Mesendoderm (in vitro differentiated cells): ENCODE measurements at regions not wholly inside any gene's neighbourhood (a gene's known extent, or its start where the extent isn't known, plus 50 kb on each side); places are given as distances from the start of the nearest gene placed in this dataset.

Source experiments
- DNase-seq: peaks from one replicate; pipeline ENCODE4 v3.0.0; 2013
- H2AK5ac ChIP-seq: 2 replicates; pipeline ENCODE4 v1.6.1; 2013; ENCODE audit warnings: low read length, inconsistent platforms
- H2BK120ac ChIP-seq: 2 replicates; pipeline ENCODE4 v1.6.1; 2013; ENCODE audit warnings: low read depth, mild to moderate bottlenecking, low read length, moderate library complexity, mixed read lengths
- H2BK15ac ChIP-seq: replicated peaks from 2 replicates; pipeline ENCODE4 v1.6.1; 2013; ENCODE audit warnings: low read depth, mild to moderate bottlenecking, moderate library complexity
- H2BK5ac ChIP-seq: 2 replicates; pipeline ENCODE4 v1.6.1; 2013; ENCODE audit warnings: low read length, inconsistent platforms
- H3K18ac ChIP-seq: 2 replicates; pipeline ENCODE4 v1.6.1; 2013; ENCODE audit warnings: mild to moderate bottlenecking, low read length, mixed read lengths
- H3K23ac ChIP-seq: one replicate; pipeline ENCODE4 v1.6.1; 2013; ENCODE audit warnings: low read length
- H3K27ac ChIP-seq: 2 replicates; pipeline ENCODE4 v1.5.1; 2013; ENCODE audit warnings: low read depth, mild to moderate bottlenecking, inconsistent platforms, low read length, moderate library complexity
- H3K27me3 ChIP-seq: 2 replicates; pipeline ENCODE4 v1.6.1; 2013; ENCODE audit warnings: low read length, control low read depth, mild to moderate bottlenecking, inconsistent platforms; ENCODE audit not compliant: insufficient read depth, poor library complexity
- H3K36me3 ChIP-seq: 2 replicates; pipeline ENCODE4 v1.6.1; 2013; ENCODE audit warnings: low read length, inconsistent platforms; ENCODE audit not compliant: control insufficient read depth, insufficient read depth
- H3K4ac ChIP-seq: one replicate; pipeline ENCODE4 v1.6.1; 2013; ENCODE audit warnings: low read depth, mild to moderate bottlenecking, low read length, moderate library complexity
- H3K4me1 ChIP-seq: 2 replicates; pipeline ENCODE4 v1.6.1; 2013; ENCODE audit warnings: low read depth, low read length, inconsistent platforms; ENCODE audit not compliant: control insufficient read depth
- H3K4me2 ChIP-seq: 2 replicates; pipeline ENCODE4 v1.6.1; 2013; ENCODE audit warnings: low read length
- H3K4me3 ChIP-seq: 2 replicates; pipeline ENCODE4 v1.5.1; 2013; ENCODE audit warnings: mild to moderate bottlenecking, low read length
- H3K56ac ChIP-seq: one replicate; pipeline ENCODE4 v1.6.1; 2013; ENCODE audit warnings: low read length
- H3K79me1 ChIP-seq: 2 replicates; pipeline ENCODE4 v1.6.1; 2013; ENCODE audit warnings: low read length, inconsistent platforms
- H3K79me2 ChIP-seq: 2 replicates; pipeline ENCODE4 v1.6.1; 2013; ENCODE audit warnings: mild to moderate bottlenecking, low read length; ENCODE audit not compliant: control insufficient read depth, insufficient read depth
- H3K9ac ChIP-seq: 2 replicates; pipeline ENCODE4 v1.6.1; 2013; ENCODE audit warnings: low read length, inconsistent platforms
- H4K5ac ChIP-seq: one replicate; pipeline ENCODE4 v1.6.1; 2013; ENCODE audit warnings: low read length
- H4K8ac ChIP-seq: one replicate; pipeline ENCODE4 v1.6.1; 2013; ENCODE audit warnings: low read depth, mild to moderate bottlenecking, control low read depth, low read length, moderate library complexity
- WGBS: extraction: QIAGEN DNeasy Blood & Tissue Kit; methylation state at CpG from one replicate; pipeline ENCODE4 v1.1.7; 2013; ENCODE audit warnings: low lambda C conversion rate, missing lambda C conversion rate; ENCODE audit not compliant: insufficient coverage; ENCODE audit errors: extremely low coverage; 5-methylcytosine and 5-hydroxymethylcytosine counted together

GRCh38 chr6:21420926-21421325 is 172.6 kb upstream of the SOX4 start:
- Histone ChIP-seq H2BK120ac (no peak overlapping the region), H3K27ac (no peak overlapping the region), H3K9ac (no peak overlapping the region), H3K4me3 (no peak overlapping the region), H2BK15ac (no peak overlapping the region), H4K5ac (no peak overlapping the region), H3K4me2 (no peak overlapping the region), H3K56ac (no peak overlapping the region), H4K8ac (no peak overlapping the region), H3K23ac (no peak overlapping the region), H3K27me3 (no peaks in the 10 kb centered on the region), H3K79me1 (no peaks in the 10 kb centered on the region), H2BK5ac (no peak overlapping the region), H2AK5ac (no peak overlapping the region), H3K36me3 (no peaks in the 10 kb centered on the region), H3K18ac (no peak overlapping the region), H3K4me1 (no peaks in the 10 kb centered on the region), H3K79me2 (no peaks in the 10 kb centered on the region), H3K4ac (no peak overlapping the region)
- no peak for DNase-seq
- WGBS, result 100% methylated on average over 2 of the region's 6 CpGs

GRCh38 chr6:21423106-21423854 is 170.3 kb upstream of the SOX4 start:
- Histone ChIP-seq H3K23ac (no peak overlapping the region), H2BK120ac (no peak overlapping the region), H3K4me1 (no peaks in the 10 kb centered on the region), H3K4ac (no peak overlapping the region), H3K18ac (no peak overlapping the region), H3K36me3 (no peaks in the 10 kb centered on the region), H3K27ac (no peak overlapping the region), H2BK5ac (no peak overlapping the region), H2AK5ac (no peak overlapping the region), H4K5ac (no peak overlapping the region), H3K4me3 (no peak overlapping the region), H3K27me3 (no peaks in the 10 kb centered on the region), H2BK15ac (no peak overlapping the region), H3K56ac (no peak overlapping the region), H3K4me2 (no peak overlapping the region), H4K8ac (no peak overlapping the region), H3K9ac (no peak overlapping the region), H3K79me2 (no peaks in the 10 kb centered on the region), H3K79me1 (no peaks in the 10 kb centered on the region)
- no peak for DNase-seq
- WGBS, result no CpG with 5 or more reads among the region's 21 CpGs

- Histone ChIP-seq H3K27me3 (no peaks in the 10 kb centered on the region), H3K56ac (no peak overlapping the region), H3K23ac (no peak overlapping the region), H3K9ac (no peak overlapping the region), H3K4me2 (no peak overlapping the region), H3K36me3 (no peaks in the 10 kb centered on the region), H3K4me3 (no peak overlapping the region), H4K5ac (no peak overlapping the region), H3K4ac (no peak overlapping the region), H2BK120ac (no peak overlapping the region), H3K79me1 (no peaks in the 10 kb centered on the region), H3K27ac (no peak overlapping the region), H3K18ac (no peak overlapping the region), H4K8ac (no peak overlapping the region), H2BK5ac (no peak overlapping the region), H3K4me1 (no peaks in the 10 kb centered on the region), H2AK5ac (no peak overlapping the region), H3K79me2 (no peaks in the 10 kb centered on the region), H2BK15ac (no peak overlapping the region)
- no peak for DNase-seq
- no CpG with 5 or more reads among the region's 8 CpGs for WGBS
These were observed 166.6 kb upstream of the SOX4 start for GRCh38 chr6:21426841-21427490.

GRCh38 chr6:21429291-21429690 is 164.3 kb upstream of the SOX4 start:
- no peaks in the 10 kb centered on the region for H3K4me1 ChIP-seq
- H2BK120ac ChIP-seq, result no peak overlapping the region
- H3K4me3 ChIP-seq, result no peak overlapping the region
- no peaks in the 10 kb centered on the region for H3K79me2 ChIP-seq
- no peak overlapping the region for H3K27ac ChIP-seq
- no peak overlapping the region for H2BK5ac ChIP-seq
- no peaks in the 10 kb centered on the region for H3K36me3 ChIP-seq
- no peak overlapping the region for H3K18ac ChIP-seq
- no peak overlapping the region for H2AK5ac ChIP-seq
- no peak overlapping the region for H3K56ac ChIP-seq
- H3K23ac ChIP-seq, result no peak overlapping the region
- H3K4me2 ChIP-seq, result no peak overlapping the region
- DNase-seq, result no peak
- no peak overlapping the region for H3K4ac ChIP-seq
- H2BK15ac ChIP-seq, result no peak overlapping the region
- no peaks in the 10 kb centered on the region for H3K27me3 ChIP-seq
- no peak overlapping the region for H4K5ac ChIP-seq
- no peak overlapping the region for H4K8ac ChIP-seq
- H3K9ac ChIP-seq, result no peak overlapping the region
- H3K79me1 ChIP-seq, result no peaks in the 10 kb centered on the region
- WGBS, result no CpG with 5 or more reads among the region's 2 CpGs

- Histone ChIP-seq H3K23ac (no peak overlapping the region), H3K18ac (no peak overlapping the region), H2BK15ac (no peak overlapping the region), H4K8ac (no peak overlapping the region), H3K27ac (no peak overlapping the region), H2BK120ac (no peak overlapping the region), H3K4me3 (no peak overlapping the region), H3K36me3 (no peaks in the 10 kb centered on the region), H3K56ac (no peak overlapping the region), H3K4ac (no peak overlapping the region), H3K4me2 (no peak overlapping the region), H3K27me3 (no peaks in the 10 kb centered on the region), H3K79me2 (no peaks in the 10 kb centered on the region), H3K9ac (no peak overlapping the region), H3K4me1 (no peaks in the 10 kb centered on the region), H2BK5ac (no peak overlapping the region), H3K79me1 (no peaks in the 10 kb centered on the region), H2AK5ac (no peak overlapping the region), H4K5ac (no peak overlapping the region)
- WGBS, result no CpG with 5 or more reads among the region's 4 CpGs
- DNase-seq, result no peak
These were observed 162.0 kb upstream of the SOX4 start for GRCh38 chr6:21431526-21431925.
